Mesendoderm (in vitro differentiated cells): ENCODE measurements at regions not wholly inside any gene's neighbourhood (a gene's known extent, or its start where the extent isn't known, plus 50 kb on each side); places are given as distances from the start of the nearest gene placed in this dataset.
A peak's percentile ranks its signal among the peaks of the same experiment; 100 is the strongest.

Source experiments
- DNase-seq: peaks from one replicate; pipeline ENCODE4 v3.0.0; 2013
- H2AK5ac ChIP-seq: 2 replicates; pipeline ENCODE4 v1.6.1; 2013; ENCODE audit warnings: low read length, inconsistent platforms
- H2BK120ac ChIP-seq: 2 replicates; pipeline ENCODE4 v1.6.1; 2013; ENCODE audit warnings: low read depth, mild to moderate bottlenecking, low read length, moderate library complexity, mixed read lengths
- H2BK15ac ChIP-seq: replicated peaks from 2 replicates; pipeline ENCODE4 v1.6.1; 2013; ENCODE audit warnings: low read depth, mild to moderate bottlenecking, moderate library complexity
- H2BK5ac ChIP-seq: 2 replicates; pipeline ENCODE4 v1.6.1; 2013; ENCODE audit warnings: low read length, inconsistent platforms
- H3K18ac ChIP-seq: 2 replicates; pipeline ENCODE4 v1.6.1; 2013; ENCODE audit warnings: mild to moderate bottlenecking, low read length, mixed read lengths
- H3K23ac ChIP-seq: one replicate; pipeline ENCODE4 v1.6.1; 2013; ENCODE audit warnings: low read length
- H3K27ac ChIP-seq: 2 replicates; pipeline ENCODE4 v1.5.1; 2013; ENCODE audit warnings: low read depth, mild to moderate bottlenecking, inconsistent platforms, low read length, moderate library complexity
- H3K27me3 ChIP-seq: 2 replicates; pipeline ENCODE4 v1.6.1; 2013; ENCODE audit warnings: low read length, control low read depth, mild to moderate bottlenecking, inconsistent platforms; ENCODE audit not compliant: insufficient read depth, poor library complexity
- H3K36me3 ChIP-seq: 2 replicates; pipeline ENCODE4 v1.6.1; 2013; ENCODE audit warnings: low read length, inconsistent platforms; ENCODE audit not compliant: control insufficient read depth, insufficient read depth
- H3K4ac ChIP-seq: one replicate; pipeline ENCODE4 v1.6.1; 2013; ENCODE audit warnings: low read depth, mild to moderate bottlenecking, low read length, moderate library complexity
- H3K4me1 ChIP-seq: 2 replicates; pipeline ENCODE4 v1.6.1; 2013; ENCODE audit warnings: low read depth, low read length, inconsistent platforms; ENCODE audit not compliant: control insufficient read depth
- H3K4me2 ChIP-seq: 2 replicates; pipeline ENCODE4 v1.6.1; 2013; ENCODE audit warnings: low read length
- H3K4me3 ChIP-seq: 2 replicates; pipeline ENCODE4 v1.5.1; 2013; ENCODE audit warnings: mild to moderate bottlenecking, low read length
- H3K56ac ChIP-seq: one replicate; pipeline ENCODE4 v1.6.1; 2013; ENCODE audit warnings: low read length
- H3K79me1 ChIP-seq: 2 replicates; pipeline ENCODE4 v1.6.1; 2013; ENCODE audit warnings: low read length, inconsistent platforms
- H3K79me2 ChIP-seq: 2 replicates; pipeline ENCODE4 v1.6.1; 2013; ENCODE audit warnings: mild to moderate bottlenecking, low read length; ENCODE audit not compliant: control insufficient read depth, insufficient read depth
- H3K9ac ChIP-seq: 2 replicates; pipeline ENCODE4 v1.6.1; 2013; ENCODE audit warnings: low read length, inconsistent platforms
- H4K5ac ChIP-seq: one replicate; pipeline ENCODE4 v1.6.1; 2013; ENCODE audit warnings: low read length
- H4K8ac ChIP-seq: one replicate; pipeline ENCODE4 v1.6.1; 2013; ENCODE audit warnings: low read depth, mild to moderate bottlenecking, control low read depth, low read length, moderate library complexity
- WGBS: extraction: QIAGEN DNeasy Blood & Tissue Kit; methylation state at CpG from one replicate; pipeline ENCODE4 v1.1.7; 2013; ENCODE audit warnings: low lambda C conversion rate, missing lambda C conversion rate; ENCODE audit not compliant: insufficient coverage; ENCODE audit errors: extremely low coverage; 5-methylcytosine and 5-hydroxymethylcytosine counted together

- Histone ChIP-seq H3K56ac (no peak overlapping the region), H3K36me3 (no peaks in the 10 kb centered on the region), H3K18ac (no peak overlapping the region), H2AK5ac (no peak overlapping the region), H2BK15ac (no peak overlapping the region), H3K79me2 (no peaks in the 10 kb centered on the region), H3K23ac (no peak overlapping the region), H4K5ac (no peak overlapping the region), H2BK120ac (no peak overlapping the region), H3K4me1 (peaks cover 6% of the 10 kb centered on the region), H2BK5ac (no peak overlapping the region), H3K27me3 (no peaks in the 10 kb centered on the region), H3K79me1 (no peaks in the 10 kb centered on the region), H3K9ac (no peak overlapping the region), H3K4me2 (no peak overlapping the region), H3K27ac (no peak overlapping the region), H3K4me3 (no peak overlapping the region), H4K8ac (no peak overlapping the region), H3K4ac (no peak overlapping the region)
- WGBS, result 100% methylated on average over 1 of the region's 4 CpGs
- no peak for DNase-seq
These were observed 526.7 kb upstream of the CDH4 start for GRCh38 chr20:60725311-60725906.

GRCh38 chr20:60727425-60727824 lies 524.6 kb upstream of the CDH4 start:
- no peak overlapping the region for H2AK5ac ChIP-seq
- H3K9ac ChIP-seq, result no peak overlapping the region
- no peak overlapping the region for H3K4ac ChIP-seq
- WGBS, result no CpG with 5 or more reads among the region's 1 CpG
- H3K4me3 ChIP-seq, result no peak overlapping the region
- no peak overlapping the region for H3K56ac ChIP-seq
- no peak overlapping the region for H2BK5ac ChIP-seq
- H2BK120ac ChIP-seq, result no peak overlapping the region
- H3K27me3 ChIP-seq, result no peaks in the 10 kb centered on the region
- H3K4me2 ChIP-seq, result no peak overlapping the region
- DNase-seq, result peak; percentile 81
- H3K23ac ChIP-seq, result no peak overlapping the region
- no peaks in the 10 kb centered on the region for H3K36me3 ChIP-seq
- H2BK15ac ChIP-seq, result no peak overlapping the region
- no peak overlapping the region for H4K8ac ChIP-seq
- H3K27ac ChIP-seq, result no peak overlapping the region
- H3K79me1 ChIP-seq, result no peaks in the 10 kb centered on the region
- no peaks in the 10 kb centered on the region for H3K79me2 ChIP-seq
- no peak overlapping the region for H3K18ac ChIP-seq
- H4K5ac ChIP-seq, result no peak overlapping the region
- peaks cover 6% of the 10 kb centered on the region for H3K4me1 ChIP-seq

GRCh38 chr20:60728705-60729104 lies 523.4 kb upstream of the CDH4 start:
- H2BK5ac ChIP-seq, result no peak overlapping the region
- H2AK5ac ChIP-seq, result no peak overlapping the region
- H2BK120ac ChIP-seq, result no peak overlapping the region
- H3K4me1 ChIP-seq, result peaks cover 6% of the 10 kb centered on the region
- H3K27ac ChIP-seq, result no peak overlapping the region
- no peak overlapping the region for H3K4me2 ChIP-seq
- H4K8ac ChIP-seq, result no peak overlapping the region
- H3K79me2 ChIP-seq, result no peaks in the 10 kb centered on the region
- H3K56ac ChIP-seq, result no peak overlapping the region
- H4K5ac ChIP-seq, result no peak overlapping the region
- no peak overlapping the region for H3K18ac ChIP-seq
- H3K9ac ChIP-seq, result no peak overlapping the region
- H2BK15ac ChIP-seq, result no peak overlapping the region
- WGBS, result no CpG with 5 or more reads among the region's 4 CpGs
- no peak for DNase-seq
- no peaks in the 10 kb centered on the region for H3K36me3 ChIP-seq
- no peak overlapping the region for H3K4ac ChIP-seq
- no peak overlapping the region for H3K4me3 ChIP-seq
- no peaks in the 10 kb centered on the region for H3K27me3 ChIP-seq
- H3K79me1 ChIP-seq, result no peaks in the 10 kb centered on the region
- no peak overlapping the region for H3K23ac ChIP-seq

GRCh38 chr20:60729135-60729900 lies 522.7 kb upstream of the CDH4 start:
- H4K8ac ChIP-seq, result no peak overlapping the region
- H3K56ac ChIP-seq, result no peak overlapping the region
- no peaks in the 10 kb centered on the region for H3K79me1 ChIP-seq
- H2BK15ac ChIP-seq, result no peak overlapping the region
- H2BK5ac ChIP-seq, result no peak overlapping the region
- no peaks in the 10 kb centered on the region for H3K79me2 ChIP-seq
- no peak overlapping the region for H3K9ac ChIP-seq
- H3K27ac ChIP-seq, result no peak overlapping the region
- DNase-seq, result peak; percentile 43
- H3K18ac ChIP-seq, result no peak overlapping the region
- H2BK120ac ChIP-seq, result no peak overlapping the region
- no peaks in the 10 kb centered on the region for H3K27me3 ChIP-seq
- peaks cover 6% of the 10 kb centered on the region for H3K4me1 ChIP-seq
- no peak overlapping the region for H2AK5ac ChIP-seq
- no peak overlapping the region for H4K5ac ChIP-seq
- no CpG with 5 or more reads among the region's 7 CpGs for WGBS
- H3K36me3 ChIP-seq, result no peaks in the 10 kb centered on the region
- H3K4ac ChIP-seq, result no peak overlapping the region
- no peak overlapping the region for H3K23ac ChIP-seq
- no peak overlapping the region for H3K4me2 ChIP-seq
- no peak overlapping the region for H3K4me3 ChIP-seq

GRCh38 chr20:60732322-60732721 lies 519.7 kb upstream of the CDH4 start:
- H3K4me1 ChIP-seq, result peaks cover 6% of the 10 kb centered on the region
- no peak overlapping the region for H3K4ac ChIP-seq
- H3K9ac ChIP-seq, result no peak overlapping the region
- DNase-seq, result no peak
- H4K5ac ChIP-seq, result no peak overlapping the region
- H4K8ac ChIP-seq, result no peak overlapping the region
- H3K27ac ChIP-seq, result no peak overlapping the region
- H2BK15ac ChIP-seq, result no peak overlapping the region
- H3K79me2 ChIP-seq, result no peaks in the 10 kb centered on the region
- H3K23ac ChIP-seq, result no peak overlapping the region
- H3K56ac ChIP-seq, result no peak overlapping the region
- H3K36me3 ChIP-seq, result no peaks in the 10 kb centered on the region
- H3K4me2 ChIP-seq, result no peak overlapping the region
- no peaks in the 10 kb centered on the region for H3K79me1 ChIP-seq
- no peak overlapping the region for H2BK120ac ChIP-seq
- H3K18ac ChIP-seq, result no peak overlapping the region
- WGBS, result no CpG with 5 or more reads among the region's 3 CpGs
- H3K4me3 ChIP-seq, result no peak overlapping the region
- no peaks in the 10 kb centered on the region for H3K27me3 ChIP-seq
- no peak overlapping the region for H2BK5ac ChIP-seq
- H2AK5ac ChIP-seq, result no peak overlapping the region
